SK-N-SH treated with all-trans-retinoic acid at 6 μM for 48 hours (cell line): ENCODE measurements at regions not wholly inside any gene's neighbourhood (a gene's known extent, or its start where the extent isn't known, plus 50 kb on each side); places are given as distances from the start of the nearest gene placed in this dataset.

Source experiments
- ARNTL ChIP-seq: fragments of 450-650 bp; formaldehyde crosslinking; IDR thresholded peaks from 2 replicates; pipeline ENCODE4 v1.5.0; 2020; ENCODE audit warnings: low read depth, mild to moderate bottlenecking, moderate library complexity, borderline replicate concordance
- BACH2 ChIP-seq: fragments of 250-450 bp; sonication (Bioruptor Pico); IDR thresholded peaks from 2 replicates; pipeline ENCODE4 v1.9.0; 2021; ENCODE audit warnings: mild to moderate bottlenecking, borderline replicate concordance
- CREB5 ChIP-seq: fragments of 250-450 bp; sonication (Bioruptor Pico); IDR thresholded peaks from 2 replicates; pipeline ENCODE4 v1.5.1; 2020; ENCODE audit warnings: low read depth, mild to moderate bottlenecking, moderate library complexity
- CSRNP3 ChIP-seq: fragments of 250-450 bp; sonication (Bioruptor Pico); IDR thresholded peaks from 2 replicates; pipeline ENCODE4 v1.5.1; 2021; ENCODE audit warnings: mild to moderate bottlenecking, moderate library complexity
- ESRRG ChIP-seq: fragments of 250-450 bp; sonication (Bioruptor Pico); IDR thresholded peaks from 2 replicates; pipeline ENCODE4 v1.6.1; 2021; ENCODE audit warnings: mild to moderate bottlenecking
- GLIS3 ChIP-seq: fragments of 250-450 bp; sonication (Bioruptor Pico); IDR thresholded peaks from 2 replicates; pipeline ENCODE4 v1.5.0; 2020; ENCODE audit warnings: mild to moderate bottlenecking, moderate library complexity
- PATZ1 ChIP-seq: fragments of 250-450 bp; sonication (Bioruptor Pico); IDR thresholded peaks from 2 replicates; pipeline ENCODE4 v1.8.0; 2020; ENCODE audit warnings: mild to moderate bottlenecking, moderate library complexity, borderline replicate concordance
- RARB ChIP-seq: fragments of 250-450 bp; sonication (Bioruptor Pico); IDR thresholded peaks from 2 replicates; pipeline ENCODE4 v1.8.0; 2021; ENCODE audit warnings: mild to moderate bottlenecking, moderate library complexity
- SNAI2 ChIP-seq: fragments of 250-450 bp; sonication (Bioruptor Pico); IDR thresholded peaks from 2 replicates; pipeline ENCODE4 v1.5.0; 2020; ENCODE audit warnings: mild to moderate bottlenecking, moderate library complexity
- TCF4 ChIP-seq: fragments of 250-450 bp; sonication (Bioruptor Pico); IDR thresholded peaks from 2 replicates; pipeline ENCODE4 v1.8.0; 2021; ENCODE audit warnings: mild to moderate bottlenecking, moderate library complexity, borderline replicate concordance
- TSHZ2 ChIP-seq: fragments of 250-450 bp; sonication (Bioruptor Pico); IDR thresholded peaks from 2 replicates; pipeline ENCODE4 v1.5.0; 2020; ENCODE audit warnings: mild to moderate bottlenecking, moderate library complexity
- ZNF565 ChIP-seq: fragments of 450-650 bp; formaldehyde crosslinking; conservative IDR thresholded peaks from 2 replicates; pipeline ENCODE4 v1.5.0; 2020; ENCODE audit warnings: low read depth, mild to moderate bottlenecking, moderate library complexity
- ZNF70 ChIP-seq: fragments of 450-650 bp; formaldehyde crosslinking; IDR thresholded peaks from 2 replicates; pipeline ENCODE4 v1.5.0; 2020; ENCODE audit warnings: mild to moderate bottlenecking, moderate library complexity

GRCh38 chr16:49128740-49129139, 152.9 kb downstream of the CBLN1 start:
- TF ChIP-seq RARB (CRISPR knock-in tag): no peak
- TF ChIP-seq TCF4 (CRISPR knock-in tag): no peak
- TF ChIP-seq ARNTL (CRISPR knock-in tag): no peak
- TF ChIP-seq PATZ1 (CRISPR knock-in tag): no peak
- TF ChIP-seq CREB5: no peak
- no peak for TF ChIP-seq ZNF565 (CRISPR knock-in tag)
- no peak for TF ChIP-seq CSRNP3 (CRISPR knock-in tag)
- TF ChIP-seq ZNF70: no peak
- TF ChIP-seq BACH2: no peak
- TF ChIP-seq GLIS3 (CRISPR knock-in tag): no peak
- no peak for TF ChIP-seq TSHZ2 (CRISPR knock-in tag)
- TF ChIP-seq ESRRG (CRISPR knock-in tag): no peak
- TF ChIP-seq SNAI2 (CRISPR knock-in tag): no peak
